ENCODE measurements at regions not wholly inside any gene's neighbourhood (a gene's known extent, or its start where the extent isn't known, plus 50 kb on each side); places are given as distances from the start of the nearest gene placed in this dataset.

DNA sequence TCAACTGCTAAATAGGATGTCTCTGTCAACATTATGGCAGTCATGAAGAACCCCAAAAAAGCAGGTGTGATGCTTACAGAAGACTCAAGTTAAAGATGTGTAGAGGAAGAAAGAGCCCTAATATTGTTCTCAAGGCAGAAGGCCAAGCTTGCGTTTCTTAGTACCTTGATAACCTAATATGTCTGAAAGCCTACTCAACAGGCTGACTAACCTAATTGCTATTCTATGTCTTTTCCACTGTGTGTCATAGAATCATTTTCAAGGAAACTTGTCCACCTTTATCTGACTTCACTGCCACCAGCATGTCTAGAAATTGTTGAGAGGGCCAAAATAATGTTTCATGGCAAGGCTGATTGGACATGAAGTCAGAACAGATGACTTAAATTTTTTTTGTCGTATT, 373.2 kb downstream of the BTG1 start:
- TF ChIP-seq, protein P1, sequence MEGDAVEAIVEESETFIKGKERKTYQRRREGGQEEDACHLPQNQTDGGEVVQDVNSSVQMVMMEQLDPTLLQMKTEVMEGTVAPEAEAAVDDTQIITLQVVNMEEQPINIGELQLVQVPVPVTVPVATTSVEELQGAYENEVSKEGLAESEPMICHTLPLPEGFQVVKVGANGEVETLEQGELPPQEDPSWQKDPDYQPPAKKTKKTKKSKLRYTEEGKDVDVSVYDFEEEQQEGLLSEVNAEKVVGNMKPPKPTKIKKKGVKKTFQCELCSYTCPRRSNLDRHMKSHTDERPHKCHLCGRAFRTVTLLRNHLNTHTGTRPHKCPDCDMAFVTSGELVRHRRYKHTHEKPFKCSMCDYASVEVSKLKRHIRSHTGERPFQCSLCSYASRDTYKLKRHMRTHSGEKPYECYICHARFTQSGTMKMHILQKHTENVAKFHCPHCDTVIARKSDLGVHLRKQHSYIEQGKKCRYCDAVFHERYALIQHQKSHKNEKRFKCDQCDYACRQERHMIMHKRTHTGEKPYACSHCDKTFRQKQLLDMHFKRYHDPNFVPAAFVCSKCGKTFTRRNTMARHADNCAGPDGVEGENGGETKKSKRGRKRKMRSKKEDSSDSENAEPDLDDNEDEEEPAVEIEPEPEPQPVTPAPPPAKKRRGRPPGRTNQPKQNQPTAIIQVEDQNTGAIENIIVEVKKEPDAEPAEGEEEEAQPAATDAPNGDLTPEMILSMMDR (conservative IDR thresholded peaks at IDR 0.05; ENCODE audit: low read depth, low read length) = no peak
- TF ChIP-seq EZH2 (IDR thresholded peaks at IDR 0.05; ENCODE audit: borderline replicate concordance, low read depth, low read length, poor library complexity, severe bottlenecking) = no peak

All from A673 (cell line).